Endothelial cell of umbilical vein (primary cell): ENCODE measurements at regions not wholly inside any gene's neighbourhood (a gene's known extent, or its start where the extent isn't known, plus 50 kb on each side); places are given as distances from the start of the nearest gene placed in this dataset.

ENCODE experiments used
- BruUV-seq: library from RNA; stranded (reverse); fragments of 400-500 nt; replicated peaks from 2 replicates; lab custom pipeline; 2021; lab: Mats Ljungman, UMichigan
- CTCF ChIA-PET: fragments of 300-600, 350-600 bp; sonication (Branson Sonifier 250); formaldehyde crosslinking; loops from one replicate; lab custom pipeline; 2021; ENCODE audit warnings: antibody characterized with exemption, inconsistent platforms; lab: Charles Lee
- POLR2A ChIA-PET: fragments of 300-600, 350-600 bp; sonication (Branson Sonifier 250); formaldehyde crosslinking; loops from one replicate; lab custom pipeline; 2021; ENCODE audit warnings: antibody characterized with exemption, inconsistent platforms; lab: Charles Lee
- DNase-seq: peaks from one replicate; pipeline ENCODE4 v3.0.0-alpha.2; 2011; ENCODE audit warnings: low read depth, low spot score
- FAIRE-seq: peaks from 2 replicates; lab custom pipeline; 2011; peaks lifted over from hg19 to GRCh38; lab: Jason Lieb, UNC
- H2AFZ ChIP-seq: 2 replicates; pipeline ENCODE4 v1.6.0; 2012; ENCODE audit warnings: low read depth, low read length, control low read depth, inconsistent platforms
- H3K27ac ChIP-seq: 2 replicates; pipeline ENCODE4 v1.5.1; 2011; ENCODE audit warnings: low read depth, mild to moderate bottlenecking, control low read depth, low read length, moderate library complexity; ENCODE audit not compliant: insufficient read depth
- H3K27me3 ChIP-seq, 2 experiments: 2 replicates each; pipeline versions ENCODE4 v1.6.0 to v1.6.1; 2011; ENCODE audit warnings: low read length in 2 of 2, mixed read lengths in 1 of 2; ENCODE audit not compliant: control insufficient read depth in 2 of 2, insufficient read depth in 2 of 2
- H3K36me3 ChIP-seq, 2 experiments: 2 replicates in 1 of 2; 3 replicates in 1 of 2; pipeline ENCODE4 v1.5.1; 2011; ENCODE audit warnings: low read length in 2 of 2, mild to moderate bottlenecking in 1 of 2, moderate library complexity in 1 of 2; ENCODE audit not compliant: control insufficient read depth in 2 of 2, insufficient read depth in 2 of 2; ENCODE audit errors: extremely low read depth in 1 of 2
- H3K4me1 ChIP-seq: 3 replicates; pipeline ENCODE4 v1.5.1; 2011; ENCODE audit warnings: mild to moderate bottlenecking, low read length; ENCODE audit not compliant: control insufficient read depth, insufficient read depth; ENCODE audit errors: extremely low read depth
- H3K4me2 ChIP-seq: 2 replicates; pipeline ENCODE4 v1.6.1; 2011; ENCODE audit warnings: low read length, control low read depth, mixed read lengths; ENCODE audit not compliant: insufficient read depth
- H3K4me3 ChIP-seq, 3 experiments: fragments of 200-600 bp in 1 of 3; sonication (generic), shearing (Covaris generic) in 1 of 3; replicated peaks in 1 of 3; 2 replicates each; pipeline ENCODE4 v1.5.1; 2011 to 2016; ENCODE audit warnings: control low read depth in 3 of 3, low read length in 3 of 3, mild to moderate bottlenecking in 2 of 3, inconsistent platforms in 1 of 3, low read depth in 1 of 3, moderate library complexity in 1 of 3; ENCODE audit not compliant: insufficient read depth in 1 of 3
- H3K79me2 ChIP-seq: 2 replicates; pipeline ENCODE4 v1.6.0; 2012; ENCODE audit warnings: low read length, inconsistent platforms; ENCODE audit not compliant: control insufficient read depth, insufficient read depth
- H3K9ac ChIP-seq: replicated peaks from 2 replicates; pipeline ENCODE3; 2011; ENCODE audit warnings: low read length, control low read depth; ENCODE audit not compliant: insufficient read depth; ENCODE audit errors: extremely low read depth
- H3K9me1 ChIP-seq: replicated peaks from 3 replicates; pipeline ENCODE4 v1.6.0; 2011; ENCODE audit warnings: mild to moderate bottlenecking, low read length; ENCODE audit not compliant: control insufficient read depth, insufficient read depth; ENCODE audit errors: extremely low read depth
- H3K9me3 ChIP-seq: replicated peaks from 2 replicates; pipeline ENCODE4 v1.5.1; 2012; ENCODE audit warnings: low read length, inconsistent platforms; ENCODE audit not compliant: control insufficient read depth, insufficient read depth
- H4K20me1 ChIP-seq: replicated peaks from 2 replicates; pipeline ENCODE3; 2011; ENCODE audit warnings: mild to moderate bottlenecking, low read length; ENCODE audit not compliant: control insufficient read depth, insufficient read depth; ENCODE audit errors: extremely low read depth
- EZH2 ChIP-seq: IDR thresholded peaks from 2 replicates; pipeline ENCODE4 v1.6.1; 2012; ENCODE audit warnings: borderline replicate concordance, low read depth, mild to moderate bottlenecking, moderate library complexity, low read length, inconsistent platforms; ENCODE audit not compliant: severe bottlenecking
- FOS ChIP-seq: IDR thresholded peaks from 2 replicates; pipeline ENCODE4 v1.6.1; 2011; ENCODE audit warnings: mild to moderate bottlenecking, low read length, moderate library complexity, borderline replicate concordance; ENCODE audit not compliant: insufficient read depth
- GATA2 ChIP-seq: IDR thresholded peaks from 2 replicates; pipeline ENCODE4 v1.7.0; 2011; ENCODE audit warnings: low read depth, mild to moderate bottlenecking, moderate library complexity, mixed read lengths, low read length; ENCODE audit not compliant: insufficient read length, insufficient read depth
- JUN ChIP-seq: IDR thresholded peaks from 2 replicates; pipeline ENCODE4 v1.6.1; 2011; ENCODE audit warnings: borderline replicate concordance, low read depth; ENCODE audit not compliant: insufficient read length, insufficient read depth
- MYC ChIP-seq: IDR thresholded peaks from one replicate; pipeline ENCODE4 v1.6.1; 2011; ENCODE audit warnings: mild to moderate bottlenecking, low read depth, low read length
- POLR2A ChIP-seq: IDR thresholded peaks from 2 replicates; pipeline ENCODE4 v1.6.1; 2012; ENCODE audit warnings: low read depth, mild to moderate bottlenecking, control low read depth, low read length
- POLR2AphosphoS5 ChIP-seq: IDR thresholded peaks from 2 replicates; pipeline ENCODE4 v1.6.1; 2012; ENCODE audit warnings: low read depth, mild to moderate bottlenecking, control low read depth, low read length, moderate library complexity; ENCODE audit not compliant: insufficient read depth
- dilution Hi-C: fragments of 300-500 bp; cut with MboI; formaldehyde crosslinking; loops from one replicate; pipeline ENCODE4 v1.15.0; 2019; ENCODE audit warnings: low sequenced_read_pairs; ENCODE audit not compliant: extremely low pct_ligation_motif_present
- intact Hi-C: fragments of 100-400 bp; cut with micrococcal nuclease; formaldehyde crosslinking; loops from one replicate; pipeline ENCODE4 v1.10.0; 2022
- TF ChIP-seq, protein P1 (sequence below), 2 donors: IDR thresholded peaks; 1 replicate in 1 of 2; 2 replicates in 1 of 2; pipeline ENCODE4 v1.5.1; 2011; ENCODE audit warnings: low read length in 2 of 2, mild to moderate bottlenecking in 2 of 2, moderate library complexity in 2 of 2, control low read depth in 1 of 2, inconsistent platforms in 1 of 2, low read depth in 1 of 2; ENCODE audit not compliant: insufficient read depth in 1 of 2; ENCODE audit errors: extremely low read depth in 1 of 2
- TF ChIP-seq, protein P2 (sequence below): IDR thresholded peaks from 2 replicates; pipeline ENCODE4 v1.6.1; 2011; ENCODE audit not compliant: insufficient read depth, insufficient read length

- no peak for DNase-seq
- no peaks in the 10 kb centered on the region for H3K4me1 ChIP-seq
- H3K9ac ChIP-seq = no peak overlapping the region
- no peaks in the 10 kb centered on the region for H4K20me1 ChIP-seq
- dilution Hi-C loops = no loop called here
- H3K27ac ChIP-seq = no peak overlapping the region
- POLR2A ChIA-PET = no interaction called here
- CTCF ChIA-PET = no interaction called here
- H3K36me3 ChIP-seq = no peaks in the 10 kb centered on the region
- no peak overlapping the region for H2AFZ ChIP-seq
- no peaks in the 10 kb centered on the region for H3K9me3 ChIP-seq
- H3K4me3 ChIP-seq = no peak overlapping the region
- no peak for FAIRE-seq
- H3K4me2 ChIP-seq = no peak overlapping the region
- TF ChIP-seq JUN = no peak
- TF ChIP-seq EZH2 = no peak
- TF ChIP-seq FOS = no peak
- TF ChIP-seq POLR2AphosphoS5 = no peak
- TF ChIP-seq GATA2 = no peak
- TF ChIP-seq, protein P1, sequence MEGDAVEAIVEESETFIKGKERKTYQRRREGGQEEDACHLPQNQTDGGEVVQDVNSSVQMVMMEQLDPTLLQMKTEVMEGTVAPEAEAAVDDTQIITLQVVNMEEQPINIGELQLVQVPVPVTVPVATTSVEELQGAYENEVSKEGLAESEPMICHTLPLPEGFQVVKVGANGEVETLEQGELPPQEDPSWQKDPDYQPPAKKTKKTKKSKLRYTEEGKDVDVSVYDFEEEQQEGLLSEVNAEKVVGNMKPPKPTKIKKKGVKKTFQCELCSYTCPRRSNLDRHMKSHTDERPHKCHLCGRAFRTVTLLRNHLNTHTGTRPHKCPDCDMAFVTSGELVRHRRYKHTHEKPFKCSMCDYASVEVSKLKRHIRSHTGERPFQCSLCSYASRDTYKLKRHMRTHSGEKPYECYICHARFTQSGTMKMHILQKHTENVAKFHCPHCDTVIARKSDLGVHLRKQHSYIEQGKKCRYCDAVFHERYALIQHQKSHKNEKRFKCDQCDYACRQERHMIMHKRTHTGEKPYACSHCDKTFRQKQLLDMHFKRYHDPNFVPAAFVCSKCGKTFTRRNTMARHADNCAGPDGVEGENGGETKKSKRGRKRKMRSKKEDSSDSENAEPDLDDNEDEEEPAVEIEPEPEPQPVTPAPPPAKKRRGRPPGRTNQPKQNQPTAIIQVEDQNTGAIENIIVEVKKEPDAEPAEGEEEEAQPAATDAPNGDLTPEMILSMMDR (IDR thresholded peaks at IDR 0.05; ENCODE audit: extremely low read depth in 1 of 2, insufficient read depth in 1 of 2, low read depth in 1 of 2, low read length in 2 of 2) = no peak
- TF ChIP-seq, protein P2, sequence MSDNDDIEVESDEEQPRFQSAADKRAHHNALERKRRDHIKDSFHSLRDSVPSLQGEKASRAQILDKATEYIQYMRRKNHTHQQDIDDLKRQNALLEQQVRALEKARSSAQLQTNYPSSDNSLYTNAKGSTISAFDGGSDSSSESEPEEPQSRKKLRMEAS = no peak
- no peak for TF ChIP-seq POLR2A
- TF ChIP-seq MYC = no peak
- H3K27me3 ChIP-seq = no peaks in the 10 kb centered on the region
- no TSS peak for BruUV-seq
- no peaks in the 10 kb centered on the region for H3K9me1 ChIP-seq
- intact Hi-C loops = no loop called here
- no peaks in the 10 kb centered on the region for H3K79me2 ChIP-seq
Measured at GRCh38 chr17:73760439-73760758, 116.2 kb upstream of the SDK2 start.
